ENCODE measurements at regions not wholly inside any gene's neighbourhood (a gene's known extent, or its start where the extent isn't known, plus 50 kb on each side); places are given as distances from the start of the nearest gene placed in this dataset.

DNA sequence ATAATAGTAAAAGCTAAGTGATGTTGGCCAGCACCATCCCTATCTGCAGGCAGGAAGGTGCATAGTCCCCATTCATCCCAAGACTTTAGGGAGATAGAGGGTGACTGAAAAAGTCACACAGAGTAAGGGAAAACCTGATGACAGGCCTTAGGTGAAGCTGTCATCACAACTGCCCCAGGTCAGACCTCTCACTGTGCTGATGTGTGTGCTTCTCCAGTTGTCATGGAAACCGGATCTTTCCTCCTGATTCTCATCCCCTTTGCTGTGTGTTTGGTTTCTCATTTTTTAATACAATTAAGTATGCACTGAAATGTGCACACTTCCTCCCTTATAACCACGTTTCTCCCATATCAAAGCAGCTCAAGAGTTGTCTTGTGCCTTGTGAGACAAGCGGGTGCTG is 135.1 kb upstream of the ANKFN1 start:
- no peaks in the 10 kb centered on the region for H3K27me3 ChIP-seq (ENCODE audit: insufficient read depth, low read length)
- H3K9me3 ChIP-seq (ENCODE audit: insufficient read depth, low read depth, low read length), result peaks cover 5% of the 10 kb centered on the region; the same call in 1 of the 2 replicates
- H3K27ac ChIP-seq (ENCODE audit: low read length), result no peak overlapping the region
- H3K4me3 ChIP-seq (ENCODE audit: low read length), result no peak overlapping the region
- no peak overlapping the region for H3K9ac ChIP-seq (ENCODE audit: low read depth, low read length)
- no peaks in the 10 kb centered on the region for H3K4me1 ChIP-seq (ENCODE audit: insufficient read depth, low read length)
- no peaks in the 10 kb centered on the region for H3K36me3 ChIP-seq (ENCODE audit: insufficient read depth, low read depth, low read length)

DNA sequence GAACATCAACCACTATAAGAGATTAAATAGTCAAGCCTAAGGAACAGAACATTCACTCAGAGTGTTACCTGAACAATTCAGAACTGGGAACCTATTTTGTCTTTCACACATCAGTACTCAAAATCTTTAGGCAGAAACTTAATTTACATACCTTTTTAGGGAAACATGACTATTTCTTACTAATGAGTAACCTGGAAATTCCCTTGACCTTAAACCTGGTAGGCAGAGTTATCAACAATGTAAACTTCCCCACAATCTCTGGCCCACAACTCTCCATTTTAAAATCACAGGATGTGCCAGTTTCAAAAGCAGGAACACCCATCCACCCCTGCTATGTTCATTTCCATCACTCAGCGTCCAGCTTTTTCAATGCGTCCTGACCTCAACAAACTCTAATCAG is 132.9 kb upstream of the ANKFN1 start:
- no peak overlapping the region for H3K27ac ChIP-seq (ENCODE audit: low read length)
- H3K4me1 ChIP-seq (ENCODE audit: insufficient read depth, low read length), result no peaks in the 10 kb centered on the region
- no peaks in the 10 kb centered on the region for H3K27me3 ChIP-seq (ENCODE audit: insufficient read depth, low read length)
- H3K36me3 ChIP-seq (ENCODE audit: insufficient read depth, low read depth, low read length), result no peaks in the 10 kb centered on the region
- H3K4me3 ChIP-seq (ENCODE audit: low read length), result no peak overlapping the region
- no peaks in the 10 kb centered on the region for H3K9me3 ChIP-seq (ENCODE audit: insufficient read depth, low read depth, low read length)
- H3K9ac ChIP-seq (ENCODE audit: low read depth, low read length), result no peak overlapping the region

DNA sequence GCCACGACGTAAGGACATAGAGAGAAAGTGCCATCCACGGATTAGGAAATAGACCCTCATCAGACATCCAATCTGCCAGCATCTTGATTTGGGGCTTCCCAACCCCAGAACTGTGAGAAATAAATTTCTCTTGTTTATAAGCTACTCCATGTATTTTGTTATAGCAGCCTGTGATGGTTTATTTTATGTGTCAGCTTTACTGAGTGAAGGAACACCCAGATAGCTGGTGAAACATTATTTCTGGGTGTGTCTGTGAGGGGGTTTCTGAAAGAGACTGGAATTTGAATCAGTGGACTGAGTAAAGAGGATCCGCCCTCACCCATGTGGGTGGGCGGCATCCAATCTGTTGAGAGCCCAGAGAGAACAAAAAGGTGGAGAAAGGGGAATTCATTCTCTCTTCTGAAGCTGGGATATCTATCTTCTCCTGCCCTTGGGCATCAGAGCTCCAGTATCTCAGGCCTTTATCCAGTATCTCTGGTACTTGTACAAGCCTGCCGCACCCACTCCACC is 131.5 kb upstream of the ANKFN1 start:
- Histone ChIP-seq H3K27ac (ENCODE audit: low read length) (no peak overlapping the region), H3K27me3 (ENCODE audit: insufficient read depth, low read length) (no peaks in the 10 kb centered on the region), H3K36me3 (ENCODE audit: insufficient read depth, low read depth, low read length) (no peaks in the 10 kb centered on the region), H3K9me3 (ENCODE audit: insufficient read depth, low read depth, low read length) (no peaks in the 10 kb centered on the region), H3K9ac (ENCODE audit: low read depth, low read length) (no peak overlapping the region), H3K4me3 (ENCODE audit: low read length) (no peak overlapping the region), H3K4me1 (ENCODE audit: insufficient read depth, low read length) (no peaks in the 10 kb centered on the region)

DNA sequence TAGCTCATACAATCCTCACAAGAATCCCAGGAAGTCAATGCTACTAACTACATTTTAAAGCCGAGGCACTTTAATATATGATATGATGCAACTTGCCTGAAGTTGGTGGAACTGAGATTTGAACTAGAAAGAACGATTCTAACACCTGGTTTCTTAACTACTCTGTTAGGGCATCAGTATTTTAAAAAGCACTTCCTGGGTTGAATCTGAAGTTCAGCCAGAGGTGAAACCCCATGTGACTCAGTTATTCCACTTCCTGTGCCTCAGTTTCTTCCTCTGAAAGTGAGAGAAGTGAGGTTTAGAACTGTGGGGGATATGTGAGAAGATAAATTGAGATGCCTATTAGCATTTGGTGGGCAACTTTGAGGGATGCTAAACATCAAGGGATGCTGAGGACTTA is 129.4 kb upstream of the ANKFN1 start:
- H3K4me1 ChIP-seq (ENCODE audit: insufficient read depth, low read length), result no peaks in the 10 kb centered on the region
- H3K4me3 ChIP-seq (ENCODE audit: low read length), result no peak overlapping the region
- H3K9ac ChIP-seq (ENCODE audit: low read depth, low read length), result no peak overlapping the region
- no peak overlapping the region for H3K27ac ChIP-seq (ENCODE audit: low read length)
- no peaks in the 10 kb centered on the region for H3K36me3 ChIP-seq (ENCODE audit: insufficient read depth, low read depth, low read length)
- H3K9me3 ChIP-seq (ENCODE audit: insufficient read depth, low read depth, low read length), result no peaks in the 10 kb centered on the region
- no peaks in the 10 kb centered on the region for H3K27me3 ChIP-seq (ENCODE audit: insufficient read depth, low read length)

DNA sequence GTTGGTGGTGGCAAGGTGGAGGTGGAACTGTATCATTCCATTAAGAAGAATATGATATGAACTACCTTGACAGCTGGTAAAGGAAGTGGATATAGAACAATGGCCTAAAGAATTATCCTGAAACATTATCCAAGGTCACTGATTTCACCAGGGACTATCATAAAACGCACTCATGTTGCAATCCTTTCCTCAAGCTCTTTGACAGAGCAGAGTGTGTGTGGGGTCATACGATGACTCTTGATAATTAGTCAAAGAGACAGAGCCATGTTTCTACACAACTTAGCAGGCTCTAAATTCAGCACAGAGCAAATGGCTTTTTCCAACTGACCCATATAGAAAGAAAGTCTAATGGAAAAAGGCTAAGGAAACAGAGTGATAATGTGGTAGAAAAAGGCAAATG is 126.4 kb upstream of the ANKFN1 start:
- Histone ChIP-seq H3K4me1 (ENCODE audit: insufficient read depth, low read length) (no peaks in the 10 kb centered on the region), H3K9me3 (ENCODE audit: insufficient read depth, low read depth, low read length) (no peaks in the 10 kb centered on the region), H3K4me3 (ENCODE audit: low read length) (no peak overlapping the region), H3K9ac (ENCODE audit: low read depth, low read length) (no peak overlapping the region), H3K36me3 (ENCODE audit: insufficient read depth, low read depth, low read length) (no peaks in the 10 kb centered on the region), H3K27ac (ENCODE audit: low read length) (no peak overlapping the region), H3K27me3 (ENCODE audit: insufficient read depth, low read length) (no peaks in the 10 kb centered on the region)

DNA sequence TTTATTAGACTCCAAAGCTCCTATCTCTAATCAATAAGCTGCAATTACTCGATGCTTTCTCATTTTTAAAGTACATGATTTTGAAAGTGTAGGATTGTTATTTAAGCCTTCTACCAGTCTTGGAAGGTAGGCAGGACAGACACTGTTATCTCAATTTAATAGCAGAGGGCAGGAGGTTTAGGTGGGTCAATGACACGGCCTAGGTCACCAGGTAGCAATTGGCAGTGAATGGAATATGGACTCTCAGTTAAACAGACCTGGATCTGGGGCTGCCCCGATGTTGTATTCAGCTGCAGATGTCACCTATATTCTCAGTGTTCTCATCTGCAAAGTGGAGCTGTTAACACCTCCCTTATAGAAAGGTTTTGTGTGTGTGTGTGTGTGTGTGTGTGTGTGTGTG is 124.4 kb upstream of the ANKFN1 start:
- H3K27me3 ChIP-seq (ENCODE audit: insufficient read depth, low read length), result no peaks in the 10 kb centered on the region
- no peaks in the 10 kb centered on the region for H3K9me3 ChIP-seq (ENCODE audit: insufficient read depth, low read depth, low read length)
- H3K36me3 ChIP-seq (ENCODE audit: insufficient read depth, low read depth, low read length), result no peaks in the 10 kb centered on the region
- no peak overlapping the region for H3K9ac ChIP-seq (ENCODE audit: low read depth, low read length)
- H3K4me3 ChIP-seq (ENCODE audit: low read length), result no peak overlapping the region
- no peak overlapping the region for H3K27ac ChIP-seq (ENCODE audit: low read length)
- H3K4me1 ChIP-seq (ENCODE audit: insufficient read depth, low read length), result no peaks in the 10 kb centered on the region

DNA sequence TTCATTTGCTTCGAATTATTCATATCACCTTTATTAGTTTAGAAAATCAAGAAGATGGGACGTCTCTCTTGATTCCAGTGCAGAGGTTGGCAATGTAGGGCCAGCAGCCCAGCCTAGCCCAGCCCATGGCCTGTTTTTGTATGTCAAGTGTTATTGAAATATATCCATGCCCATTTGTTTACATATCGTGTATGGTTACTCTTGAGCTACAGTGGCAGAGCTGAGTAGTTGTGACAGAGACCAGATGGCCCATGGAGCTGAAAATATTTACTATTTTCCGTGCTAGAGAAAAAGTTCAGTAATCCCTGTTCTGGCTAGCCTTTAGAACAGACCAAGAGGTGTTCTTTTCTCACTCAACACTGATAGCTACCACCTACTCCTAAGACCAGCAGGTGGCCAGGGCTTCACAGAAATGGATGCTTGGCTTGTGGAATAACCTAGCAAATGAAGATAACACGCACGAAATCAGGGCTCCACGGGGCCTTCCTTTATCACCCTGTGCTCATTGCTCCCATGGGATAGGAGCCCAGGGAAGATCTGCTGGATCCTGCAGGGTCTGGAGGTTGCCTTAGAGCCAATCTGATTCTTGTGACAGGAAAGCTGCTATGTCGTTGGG is 123.2 kb upstream of the ANKFN1 start:
- no peaks in the 10 kb centered on the region for H3K4me1 ChIP-seq (ENCODE audit: insufficient read depth, low read length)
- H3K4me3 ChIP-seq (ENCODE audit: low read length), result no peak overlapping the region
- no peak overlapping the region for H3K27ac ChIP-seq (ENCODE audit: low read length)
- no peaks in the 10 kb centered on the region for H3K36me3 ChIP-seq (ENCODE audit: insufficient read depth, low read depth, low read length)
- H3K9ac ChIP-seq (ENCODE audit: low read depth, low read length), result no peak overlapping the region
- no peaks in the 10 kb centered on the region for H3K27me3 ChIP-seq (ENCODE audit: insufficient read depth, low read length)
- H3K9me3 ChIP-seq (ENCODE audit: insufficient read depth, low read depth, low read length), result no peaks in the 10 kb centered on the region

DNA sequence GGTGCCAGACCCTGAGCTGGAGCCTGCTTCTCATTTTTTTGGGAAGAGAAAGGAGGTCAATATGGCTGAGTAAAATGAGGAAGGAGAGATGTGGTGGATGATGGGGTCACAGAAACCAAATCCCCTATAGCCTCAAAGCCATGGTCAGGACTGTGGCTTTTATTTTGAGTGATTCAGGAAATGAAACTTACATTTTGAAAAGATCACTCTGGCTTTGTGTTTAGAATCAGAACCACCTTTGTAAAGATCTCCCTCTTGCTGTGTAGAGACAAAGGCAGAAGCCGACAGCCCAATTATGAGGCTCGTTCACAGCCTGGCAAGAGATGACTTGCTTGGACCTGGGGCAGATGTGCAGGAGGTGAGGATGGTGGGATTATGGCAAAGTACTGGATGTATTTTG is 121.6 kb upstream of the ANKFN1 start:
- Histone ChIP-seq H3K4me3 (ENCODE audit: low read length) (no peak overlapping the region), H3K36me3 (ENCODE audit: insufficient read depth, low read depth, low read length) (no peaks in the 10 kb centered on the region), H3K4me1 (ENCODE audit: insufficient read depth, low read length) (no peaks in the 10 kb centered on the region), H3K9ac (ENCODE audit: low read depth, low read length) (no peak overlapping the region), H3K9me3 (ENCODE audit: insufficient read depth, low read depth, low read length) (no peaks in the 10 kb centered on the region), H3K27ac (ENCODE audit: low read length) (no peak overlapping the region), H3K27me3 (ENCODE audit: insufficient read depth, low read length) (no peaks in the 10 kb centered on the region)

DNA sequence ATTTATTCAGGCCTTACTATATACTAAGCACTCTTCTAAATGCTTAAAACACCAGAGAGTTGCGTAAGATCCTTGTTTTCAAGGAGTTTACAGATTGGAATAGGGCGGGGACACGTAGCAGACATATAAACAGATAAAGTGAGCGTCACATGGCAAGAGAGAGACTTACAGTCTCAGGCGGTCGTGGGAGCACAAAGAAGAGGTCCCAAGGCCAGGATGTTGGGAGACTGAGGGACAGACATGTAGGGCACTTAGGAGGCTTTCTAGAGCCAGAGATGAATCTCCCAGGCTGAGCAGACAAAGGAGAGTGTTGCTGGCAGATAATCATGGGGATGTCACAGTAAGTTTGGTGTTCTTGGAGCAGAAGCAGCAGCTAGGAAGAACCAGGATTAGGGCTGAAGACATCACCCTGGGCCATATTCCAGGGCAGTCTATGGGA is 119.1 kb upstream of the ANKFN1 start:
- no peak overlapping the region for H3K27ac ChIP-seq (ENCODE audit: low read length)

DNA sequence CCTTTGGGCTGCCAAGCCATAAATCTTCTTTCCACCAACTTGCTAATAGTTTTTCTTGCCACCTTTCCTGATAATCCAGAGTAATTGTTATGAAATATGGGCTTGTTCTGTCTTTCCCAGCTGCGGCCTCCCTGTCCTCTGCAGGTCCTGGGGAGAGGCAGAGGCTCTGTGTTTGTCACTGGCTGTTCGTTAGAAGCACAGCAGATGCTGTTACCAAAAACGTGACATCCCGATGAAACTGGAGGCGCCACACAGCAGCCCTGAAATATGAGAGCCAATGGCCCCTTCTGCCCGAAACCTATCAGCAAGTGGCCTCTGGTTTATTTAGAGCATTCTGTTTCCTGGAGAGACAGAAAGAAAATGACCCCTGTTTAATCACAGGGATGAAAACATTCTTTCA is 115.1 kb upstream of the ANKFN1 start:
- no peaks in the 10 kb centered on the region for H3K4me1 ChIP-seq (ENCODE audit: insufficient read depth, low read length)
- no peaks in the 10 kb centered on the region for H3K9me3 ChIP-seq (ENCODE audit: insufficient read depth, low read depth, low read length)
- H3K27ac ChIP-seq (ENCODE audit: low read length), result no peak overlapping the region
- H3K27me3 ChIP-seq (ENCODE audit: insufficient read depth, low read length), result no peaks in the 10 kb centered on the region
- H3K9ac ChIP-seq (ENCODE audit: low read depth, low read length), result no peak overlapping the region
- H3K36me3 ChIP-seq (ENCODE audit: insufficient read depth, low read depth, low read length), result no peaks in the 10 kb centered on the region
- no peak overlapping the region for H3K4me3 ChIP-seq (ENCODE audit: low read length)

More for the DNA sequence above, 119.1 kb upstream of the ANKFN1 start:
- Histone ChIP-seq H3K36me3 (ENCODE audit: insufficient read depth, low read depth, low read length) (no peaks in the 10 kb centered on the region), H3K4me3 (ENCODE audit: low read length) (no peak overlapping the region), H3K27me3 (ENCODE audit: insufficient read depth, low read length) (no peaks in the 10 kb centered on the region), H3K9me3 (ENCODE audit: insufficient read depth, low read depth, low read length) (no peaks in the 10 kb centered on the region), H3K9ac (ENCODE audit: low read depth, low read length) (no peak overlapping the region), H3K4me1 (ENCODE audit: insufficient read depth, low read length) (no peaks in the 10 kb centered on the region)

DNA sequence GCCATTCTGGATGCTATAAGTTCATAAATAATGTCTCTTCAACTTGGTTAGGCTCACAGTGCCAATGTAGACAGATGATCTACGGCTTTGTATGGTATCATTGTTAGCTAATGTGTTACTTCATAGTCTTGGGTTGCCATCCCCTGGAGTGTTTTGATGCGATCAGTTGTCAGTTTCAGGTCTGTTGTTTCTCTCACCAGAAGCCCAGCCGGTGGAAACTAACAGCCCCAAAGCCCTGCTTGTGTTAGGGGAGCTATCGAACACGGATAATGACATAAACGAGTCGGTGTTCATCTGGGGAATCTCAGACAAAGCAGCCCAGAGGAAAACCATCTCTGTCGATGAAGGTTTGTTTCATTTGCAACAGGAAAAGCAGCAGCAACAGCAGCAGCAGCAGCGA is 107.4 kb upstream of the ANKFN1 start:
- H3K9ac ChIP-seq (ENCODE audit: low read depth, low read length), result no peak overlapping the region
- no peaks in the 10 kb centered on the region for H3K27me3 ChIP-seq (ENCODE audit: insufficient read depth, low read length)
- no peaks in the 10 kb centered on the region for H3K36me3 ChIP-seq (ENCODE audit: insufficient read depth, low read depth, low read length)
- H3K4me1 ChIP-seq (ENCODE audit: insufficient read depth, low read length), result no peaks in the 10 kb centered on the region; the same call in 1 of the 2 replicates
- no peak overlapping the region for H3K27ac ChIP-seq (ENCODE audit: low read length)
- H3K9me3 ChIP-seq (ENCODE audit: insufficient read depth, low read depth, low read length), result no peaks in the 10 kb centered on the region
- no peak overlapping the region for H3K4me3 ChIP-seq (ENCODE audit: low read length)

DNA sequence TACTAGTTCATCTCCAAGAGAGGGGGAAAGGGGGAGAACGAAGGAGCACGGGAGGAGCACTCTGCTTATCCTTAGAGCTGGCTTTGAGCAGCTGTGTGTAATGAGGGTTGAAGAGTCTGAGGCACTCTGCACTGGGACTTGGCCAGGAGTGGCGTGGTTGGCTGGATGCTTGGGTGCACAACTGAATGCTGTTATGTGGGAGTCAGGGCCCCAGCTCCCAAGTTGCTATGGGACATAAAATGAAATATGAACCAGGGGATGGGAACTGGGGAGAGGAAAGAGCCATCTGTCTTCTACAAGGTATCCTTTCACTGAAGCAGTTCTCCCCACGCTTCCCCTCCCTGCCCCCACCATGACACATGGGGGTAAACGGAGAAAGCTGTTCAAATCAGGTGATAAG is 105.9 kb upstream of the ANKFN1 start:
- no peaks in the 10 kb centered on the region for H3K27me3 ChIP-seq (ENCODE audit: insufficient read depth, low read length)
- no peak overlapping the region for H3K27ac ChIP-seq (ENCODE audit: low read length)
- no peak overlapping the region for H3K9ac ChIP-seq (ENCODE audit: low read depth, low read length)
- H3K4me1 ChIP-seq (ENCODE audit: insufficient read depth, low read length), result no peaks in the 10 kb centered on the region; the same call in 1 of the 2 replicates
- H3K9me3 ChIP-seq (ENCODE audit: insufficient read depth, low read depth, low read length), result no peaks in the 10 kb centered on the region
- H3K36me3 ChIP-seq (ENCODE audit: insufficient read depth, low read depth, low read length), result no peaks in the 10 kb centered on the region
- no peak overlapping the region for H3K4me3 ChIP-seq (ENCODE audit: low read length)
